IMR-90 (cell line): ENCODE measurements at regions not wholly inside any gene's neighbourhood (a gene's known extent, or its start where the extent isn't known, plus 50 kb on each side); places are given as distances from the start of the nearest gene placed in this dataset.

ENCODE experiments used
- ATAC-seq: fragments of 200-7000 bp; cut with Tn5 transposase; 2 replicates; pipeline ENCODE4 v1.9.1; 2020; ENCODE audit warnings: low read depth, mild to moderate bottlenecking, moderate library complexity
- BruUV-seq: library from RNA; stranded (reverse); fragments of 400-500 nt; replicated peaks from 2 replicates; lab custom pipeline; 2021; lab: Mats Ljungman, UMichigan
- CTCF ChIA-PET: fragments of 300-600 bp; formaldehyde crosslinking; extraction: SDS; loops from one replicate; lab custom pipeline; 2021; ENCODE audit warnings: antibody characterized with exemption; lab: Yijun Ruan, JAX
- POLR2A ChIA-PET: fragments of 300-600 bp; sonication (Branson Sonifier 250); formaldehyde crosslinking; loops from one replicate; lab custom pipeline; 2022; ENCODE audit warnings: antibody characterized with exemption; ENCODE audit not compliant: unreplicated experiment; lab: Charles Lee
- DNase-seq: peaks from one replicate; pipeline ENCODE4 v3.0.0; 2013
- H2AFZ ChIP-seq: replicated peaks from 2 replicates; pipeline ENCODE3; 2013; ENCODE audit warnings: low read length, mild to moderate bottlenecking; ENCODE audit not compliant: poor library complexity
- H2AK5ac ChIP-seq: 2 replicates; pipeline ENCODE4 v1.6.1; 2013; ENCODE audit warnings: low read depth, low read length, inconsistent platforms
- H2AK9ac ChIP-seq: replicated peaks from 2 replicates; pipeline ENCODE3; 2013; ENCODE audit warnings: mild to moderate bottlenecking, low read depth, low read length, moderate library complexity; ENCODE audit not compliant: poor library complexity
- H2BK120ac ChIP-seq: 2 replicates; pipeline ENCODE4 v1.6.1; 2013; ENCODE audit warnings: low read depth, low read length, inconsistent platforms
- H2BK15ac ChIP-seq: 3 replicates; pipeline ENCODE4 v1.6.1; 2013; ENCODE audit warnings: low read depth, low read length, inconsistent platforms
- H2BK20ac ChIP-seq: 2 replicates; pipeline ENCODE4 v1.6.1; 2013; ENCODE audit warnings: low read depth, mild to moderate bottlenecking, inconsistent platforms, low read length, moderate library complexity
- H2BK5ac ChIP-seq: 2 replicates; pipeline ENCODE4 v1.6.1; 2013; ENCODE audit warnings: mild to moderate bottlenecking, low read depth, low read length, inconsistent platforms; ENCODE audit not compliant: poor library complexity, severe bottlenecking
- H3K14ac ChIP-seq: replicated peaks from 2 replicates; pipeline ENCODE4 v1.6.1; 2013; ENCODE audit warnings: low read depth, low read length, inconsistent platforms
- H3K18ac ChIP-seq: 2 replicates; pipeline ENCODE4 v1.6.1; 2013; ENCODE audit warnings: low read depth, low read length, control low read depth
- H3K23ac ChIP-seq: 2 replicates; pipeline ENCODE4 v1.6.1; 2013; ENCODE audit warnings: low read depth, low read length, inconsistent platforms
- H3K27ac ChIP-seq: 2 replicates; pipeline ENCODE4 v1.5.1; 2013; ENCODE audit warnings: mild to moderate bottlenecking, control low read depth, low read length; ENCODE audit not compliant: insufficient read depth
- H3K27me3 ChIP-seq: 2 replicates; pipeline ENCODE4 v1.6.1; 2013; ENCODE audit warnings: low read length; ENCODE audit not compliant: control insufficient read depth, insufficient read depth
- H3K36me3 ChIP-seq: 2 replicates; pipeline ENCODE4 v1.6.1; 2013; ENCODE audit warnings: low read length, mixed read lengths; ENCODE audit not compliant: control insufficient read depth, insufficient read depth
- H3K4ac ChIP-seq: 2 replicates; pipeline ENCODE4 v1.6.1; 2013; ENCODE audit warnings: low read depth, low read length, inconsistent platforms
- H3K4me1 ChIP-seq: 2 replicates; pipeline ENCODE4 v1.6.1; 2013; ENCODE audit warnings: low read length, mixed read lengths; ENCODE audit not compliant: control insufficient read depth, insufficient read depth
- H3K4me2 ChIP-seq: 2 replicates; pipeline ENCODE4 v1.6.1; 2013; ENCODE audit warnings: low read depth, mild to moderate bottlenecking, control low read depth, low read length, moderate library complexity
- H3K4me3 ChIP-seq: 2 replicates; pipeline ENCODE4 v1.5.1; 2013; ENCODE audit warnings: low read depth, mild to moderate bottlenecking, control low read depth, low read length, moderate library complexity; ENCODE audit not compliant: insufficient read depth
- H3K56ac ChIP-seq: 2 replicates; pipeline ENCODE4 v1.6.1; 2013; ENCODE audit warnings: low read length, inconsistent platforms; ENCODE audit not compliant: insufficient read depth; ENCODE audit errors: extremely low read depth
- H3K79me1 ChIP-seq, 2 experiments: 2 replicates each; pipeline ENCODE4 v1.6.1; 2013; ENCODE audit warnings: low read length in 2 of 2, inconsistent platforms in 1 of 2, low read depth in 1 of 2
- H3K9ac ChIP-seq: 2 replicates; pipeline ENCODE4 v1.6.1; 2013; ENCODE audit warnings: low read depth, low read length, control low read depth
- H3K9me1 ChIP-seq: 2 replicates; pipeline ENCODE4 v1.6.1; 2013; ENCODE audit warnings: low read length, inconsistent platforms; ENCODE audit not compliant: insufficient read depth
- H3K9me3 ChIP-seq: 2 replicates; pipeline ENCODE4 v1.6.1; 2013; ENCODE audit warnings: low read length; ENCODE audit not compliant: control insufficient read depth, insufficient read depth
- H4K20me1 ChIP-seq: 2 replicates; pipeline ENCODE4 v1.6.1; 2013; ENCODE audit warnings: low read length, inconsistent platforms; ENCODE audit not compliant: insufficient read depth
- H4K5ac ChIP-seq: 2 replicates; pipeline ENCODE4 v1.6.1; 2013; ENCODE audit warnings: mild to moderate bottlenecking, low read depth, low read length, control low read depth
- H4K8ac ChIP-seq, 2 experiments: 2 replicates each; pipeline ENCODE4 v1.6.1; 2013; ENCODE audit warnings: low read depth in 2 of 2, low read length in 2 of 2, control low read depth in 1 of 2, inconsistent platforms in 1 of 2
- H4K91ac ChIP-seq: 2 replicates; pipeline ENCODE4 v1.6.1; 2013; ENCODE audit warnings: low read depth, low read length, inconsistent platforms; ENCODE audit not compliant: insufficient read depth
- CHD1 ChIP-seq: IDR thresholded peaks from 2 replicates; pipeline ENCODE4 v1.6.1; 2012; ENCODE audit warnings: low read depth, low read length, improper control_type of control experiment
- MAFK ChIP-seq: IDR thresholded peaks from 2 replicates; pipeline ENCODE4 v1.6.1; 2012; ENCODE audit warnings: low read depth, low read length, improper control_type of control experiment
- NFE2L2 ChIP-seq: fragments of 150-350 bp; IDR thresholded peaks from 2 replicates; pipeline ENCODE4 v1.6.1; 2016; ENCODE audit warnings: low read depth, mild to moderate bottlenecking, low read length
- POLR2A ChIP-seq: IDR thresholded peaks from 2 replicates; pipeline ENCODE4 v1.6.1; 2012; ENCODE audit warnings: mild to moderate bottlenecking, low read depth, low read length
- RAD21 ChIP-seq: IDR thresholded peaks from 2 replicates; pipeline ENCODE4 v1.6.1; 2012; ENCODE audit warnings: low read length, improper control_type of control experiment
- RCOR1 ChIP-seq: IDR thresholded peaks from 2 replicates; pipeline ENCODE4 v1.6.1; 2012; ENCODE audit warnings: mild to moderate bottlenecking, low read length, improper control_type of control experiment; ENCODE audit not compliant: insufficient replicate concordance
- SMC3 ChIP-seq: fragments of 150-350 bp; IDR thresholded peaks from 2 replicates; pipeline ENCODE4 v1.6.1; 2016; ENCODE audit warnings: low read depth, mild to moderate bottlenecking, antibody characterized with exemption, low read length, moderate library complexity
- dilution Hi-C: fragments of 300-500 bp; cut with HindIII; formaldehyde crosslinking; loops from one replicate; pipeline ENCODE4 v1.14.3; 2018; ENCODE audit warnings: low sequenced_read_pairs; ENCODE audit not compliant: unreplicated experiment
- in situ Hi-C: fragments of 300-500 bp; cut with MboI; formaldehyde crosslinking; loops from 3 replicates; pipeline ENCODE4 v1.14.3; 2019; ENCODE audit warnings: low sequenced_read_pairs, inconsistent platforms, mixed read lengths
- intact Hi-C: fragments of 100-400 bp; cut with micrococcal nuclease; formaldehyde crosslinking; loops from 2 replicates; pipeline ENCODE4 v1.10.0; 2022

DNA sequence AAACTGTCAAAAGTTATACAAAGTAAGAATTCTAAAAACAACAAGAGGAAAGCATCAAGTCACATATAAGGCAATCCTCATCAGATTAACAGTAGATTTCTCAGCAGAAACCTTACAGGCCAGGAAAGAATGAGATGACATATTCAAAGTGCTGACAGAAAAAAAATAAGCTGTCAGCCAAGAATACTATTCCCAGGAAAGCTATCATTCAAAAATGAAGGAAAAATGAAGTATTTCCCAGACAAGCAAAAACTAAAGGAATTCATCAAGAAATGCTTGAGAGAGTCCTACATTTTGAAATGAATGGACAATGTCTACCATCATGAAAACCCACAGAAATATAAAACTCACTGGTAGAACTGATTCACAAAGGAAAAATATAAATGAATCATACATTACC is 268.9 kb upstream of the OSR1 start:
- in situ Hi-C loops = no loop called here
- TF ChIP-seq SMC3 (no peak), CHD1 (no peak), NFE2L2 (no peak), MAFK (no peak), RAD21 (no peak), RCOR1 (no peak), POLR2A (no peak)

More for the DNA sequence above, 268.9 kb upstream of the OSR1 start:
- Histone ChIP-seq H3K79me1 (no peaks in the 10 kb centered on the region), H3K27ac (no peak overlapping the region), H4K20me1 (no peaks in the 10 kb centered on the region), H4K8ac (no peak overlapping the region), H3K27me3 (no peaks in the 10 kb centered on the region; the same call in none of the 2 replicates), H2BK20ac (no peak overlapping the region), H3K56ac (no peak overlapping the region), H3K4ac (no peak overlapping the region), H2BK5ac (no peak overlapping the region), H3K23ac (no peak overlapping the region), H3K4me3 (no peak overlapping the region), H2AK5ac (no peak overlapping the region), H4K91ac (no peak overlapping the region), H3K4me1 (no peaks in the 10 kb centered on the region), H2BK120ac (no peak overlapping the region), H3K4me2 (no peak overlapping the region), H2AFZ (no peak overlapping the region), H4K5ac (no peak overlapping the region), H3K9me3 (no peaks in the 10 kb centered on the region), H3K14ac (no peak overlapping the region), H3K18ac (no peak overlapping the region), H2AK9ac (no peak overlapping the region), H2BK15ac (no peak overlapping the region), H3K36me3 (no peaks in the 10 kb centered on the region), H3K9ac (no peak overlapping the region), H3K9me1 (no peaks in the 10 kb centered on the region)
- intact Hi-C loops = no loop called here
- DNase-seq (no peak), ATAC-seq (no peak)
- BruUV-seq = no TSS peak
- ChIA-PET POLR2A (no interaction called here), CTCF (no interaction called here)
- dilution Hi-C loops = no loop called here
